ENCODE measurements at regions not wholly inside any gene's neighbourhood (a gene's known extent, or its start where the extent isn't known, plus 50 kb on each side); places are given as distances from the start of the nearest gene placed in this dataset.
"Not testable (repeated sequence)": the region's sequence is repeated elsewhere in the genome, so short reads cannot be mapped to it uniquely, and the experiment has no call there.

GRCh38 chrY:6419171-6419570 is 173.1 kb downstream of the TSPY2 start:
- not testable (repeated sequence) for TF ChIP-seq CTCF (IDR thresholded peaks at IDR 0.05); FOXP1 (CRISPR knock-in tag; IDR thresholded peaks at IDR 0.05; ENCODE audit: borderline replicate concordance); TEAD1 (CRISPR knock-in tag; IDR thresholded peaks at IDR 0.05); GRHL2 (CRISPR knock-in tag; IDR thresholded peaks at IDR 0.05; ENCODE audit: insufficient replicate concordance, severe bottlenecking); MXD4 (CRISPR knock-in tag; IDR thresholded peaks at IDR 0.05; ENCODE audit: borderline replicate concordance); USF1 (CRISPR knock-in tag; IDR thresholded peaks at IDR 0.05); ZMAT4 (CRISPR knock-in tag; IDR thresholded peaks at IDR 0.05)
- TF ChIP-seq, protein P1, sequence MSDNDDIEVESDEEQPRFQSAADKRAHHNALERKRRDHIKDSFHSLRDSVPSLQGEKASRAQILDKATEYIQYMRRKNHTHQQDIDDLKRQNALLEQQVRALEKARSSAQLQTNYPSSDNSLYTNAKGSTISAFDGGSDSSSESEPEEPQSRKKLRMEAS (CRISPR knock-in tag; IDR thresholded peaks at IDR 0.05): not testable (repeated sequence)
- TF ChIP-seq, protein P2, sequence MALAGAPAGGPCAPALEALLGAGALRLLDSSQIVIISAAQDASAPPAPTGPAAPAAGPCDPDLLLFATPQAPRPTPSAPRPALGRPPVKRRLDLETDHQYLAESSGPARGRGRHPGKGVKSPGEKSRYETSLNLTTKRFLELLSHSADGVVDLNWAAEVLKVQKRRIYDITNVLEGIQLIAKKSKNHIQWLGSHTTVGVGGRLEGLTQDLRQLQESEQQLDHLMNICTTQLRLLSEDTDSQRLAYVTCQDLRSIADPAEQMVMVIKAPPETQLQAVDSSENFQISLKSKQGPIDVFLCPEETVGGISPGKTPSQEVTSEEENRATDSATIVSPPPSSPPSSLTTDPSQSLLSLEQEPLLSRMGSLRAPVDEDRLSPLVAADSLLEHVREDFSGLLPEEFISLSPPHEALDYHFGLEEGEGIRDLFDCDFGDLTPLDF (CRISPR knock-in tag; IDR thresholded peaks at IDR 0.05): not testable (repeated sequence)
- TF ChIP-seq, protein P3, sequence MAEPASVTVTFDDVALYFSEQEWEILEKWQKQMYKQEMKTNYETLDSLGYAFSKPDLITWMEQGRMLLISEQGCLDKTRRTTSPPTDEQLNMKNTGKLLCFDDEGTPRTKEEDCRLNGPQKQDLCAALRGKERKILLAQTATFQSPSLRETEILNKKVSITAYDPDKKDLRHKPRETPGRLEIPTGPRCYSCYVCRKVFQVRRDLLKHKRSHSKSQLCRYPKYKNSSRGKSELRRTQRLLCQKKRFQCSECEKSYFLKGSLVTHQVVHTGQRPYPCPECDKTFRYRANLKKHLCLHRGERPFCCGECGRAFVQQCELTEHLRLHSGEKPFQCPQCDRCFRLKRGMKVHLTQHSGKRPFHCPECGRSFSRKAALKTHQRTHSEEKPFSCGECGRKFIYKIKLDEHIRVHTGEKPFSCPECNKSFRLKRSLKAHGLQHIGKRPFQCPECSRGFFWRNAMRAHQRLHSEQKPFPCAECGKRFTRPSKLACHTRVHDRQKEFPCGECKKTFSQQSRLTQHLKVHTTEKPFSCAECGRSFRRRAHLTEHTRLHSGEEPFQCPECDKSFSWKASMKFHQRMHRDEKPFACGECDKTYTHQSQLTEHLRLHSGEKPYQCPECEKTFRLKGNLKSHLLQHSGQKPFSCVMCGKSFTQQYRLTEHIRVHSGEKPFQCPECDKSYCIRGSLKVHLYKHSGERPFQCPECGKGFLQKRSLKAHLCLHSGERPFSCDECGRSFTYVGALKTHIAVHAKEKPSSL (CRISPR knock-in tag; conservative IDR thresholded peaks at IDR 0.05): not testable (repeated sequence)
